Astrocyte of the cerebellum (primary cell): ENCODE measurements at regions not wholly inside any gene's neighbourhood (a gene's known extent, or its start where the extent isn't known, plus 50 kb on each side); places are given as distances from the start of the nearest gene placed in this dataset.
"Not testable (repeated sequence)": the region's sequence is repeated elsewhere in the genome, so short reads cannot be mapped to it uniquely, and the experiment has no call there.

Experiments used
- DNase-seq: peaks from one replicate; pipeline ENCODE4 v3.0.0-alpha.2; 2011; ENCODE audit warnings: low read depth
- H3K4me3 ChIP-seq: 2 replicates; pipeline ENCODE4 v1.5.1; 2011; ENCODE audit warnings: mild to moderate bottlenecking, low read depth, low read length, moderate library complexity
- in situ Hi-C: cut with HindIII; loops from 2 replicates; pipeline ENCODE4 v1.10.0; 2017; ENCODE audit warnings: low sequenced_read_pairs
- TF ChIP-seq, protein P1 (sequence below): IDR thresholded peaks from 2 replicates; pipeline ENCODE4 v1.5.1; 2012; ENCODE audit warnings: low read length, low read depth, moderate library complexity, mild to moderate bottlenecking; ENCODE audit errors: missing control alignments

DNA sequence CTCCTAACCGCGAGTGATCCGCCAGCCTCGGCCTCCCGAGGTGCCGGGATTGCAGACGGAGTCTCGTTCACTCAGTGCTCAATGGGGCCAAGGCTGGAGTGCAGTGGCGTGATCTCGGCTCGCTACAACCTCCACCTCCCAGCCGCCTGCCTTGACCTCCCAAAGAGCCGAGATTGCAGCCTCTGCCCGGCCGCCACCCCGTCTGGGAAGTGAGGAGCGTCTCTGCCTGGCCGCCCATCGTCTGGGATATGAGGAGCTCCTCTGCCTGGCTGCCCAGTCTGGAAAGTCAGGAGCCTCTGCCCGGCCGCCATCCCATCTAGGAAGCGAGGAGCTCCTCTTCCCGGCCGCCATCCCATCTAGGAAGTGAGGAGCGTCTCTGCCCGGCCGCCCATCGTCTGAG lies 58.8 kb upstream of the ANKRD30BL start:
- DNase-seq, in situ Hi-C loops, H3K4me3 ChIP-seq: not testable (repeated sequence)

DNA sequence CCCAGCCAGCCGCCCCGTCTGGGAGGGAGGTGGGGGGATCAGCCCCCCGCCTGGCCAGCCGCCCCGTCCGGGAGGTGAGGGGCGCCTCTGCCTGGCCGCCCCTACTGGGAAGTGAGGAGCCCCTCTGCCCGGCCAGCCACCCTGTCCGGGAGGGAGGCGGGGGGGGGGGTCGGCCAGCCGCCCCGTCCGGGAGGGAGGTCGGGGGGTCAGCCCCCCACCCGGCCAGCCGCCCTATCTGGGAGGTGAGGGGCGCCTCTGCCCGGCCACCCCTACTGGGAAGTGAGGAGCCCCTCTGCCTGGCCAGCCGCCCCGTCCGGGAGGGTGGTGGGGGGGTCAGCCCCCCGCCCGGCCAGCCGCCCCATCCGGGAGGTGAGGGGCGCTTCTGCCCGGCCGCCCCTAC lies 60.1 kb upstream of the ANKRD30BL start:
- DNase-seq, H3K4me3 ChIP-seq, in situ Hi-C loops: not testable (repeated sequence)

DNA sequence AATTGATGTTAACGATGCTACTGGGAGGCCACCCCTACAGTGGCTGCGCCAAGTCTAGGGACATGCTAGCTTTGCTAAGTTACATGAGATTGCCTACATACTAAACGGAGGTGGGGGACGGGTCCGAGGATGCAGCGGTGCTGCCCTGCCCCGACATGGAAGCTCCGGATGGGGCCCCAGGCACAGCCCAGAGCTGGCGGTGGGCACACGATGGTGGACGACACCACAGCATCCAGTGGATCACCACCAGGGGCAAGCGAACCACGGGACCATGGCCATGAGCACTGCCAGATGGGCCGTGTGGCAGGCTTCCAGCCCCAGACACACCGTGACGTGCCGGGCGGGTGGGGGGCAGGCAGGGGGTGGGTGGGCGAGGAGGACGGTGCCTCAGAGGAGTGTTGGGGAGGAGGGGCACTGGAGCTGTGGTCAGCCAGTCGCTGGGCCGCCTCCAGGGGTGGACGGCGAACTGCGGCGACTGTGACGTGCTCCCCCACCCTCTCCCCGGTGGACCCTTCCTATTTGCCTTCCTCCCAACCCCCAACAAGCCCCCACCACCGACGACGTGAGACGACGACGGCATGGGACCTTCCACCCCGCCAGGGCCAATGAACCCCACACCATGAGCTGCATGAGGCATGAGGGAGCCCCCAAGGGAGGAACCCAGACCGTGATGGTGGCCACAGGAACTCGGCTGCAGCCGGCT lies 90.6 kb upstream of the ANKRD30BL start:
- no peak overlapping the region for H3K4me3 ChIP-seq
- DNase-seq = no peak
- in situ Hi-C loops = no loop called here
- TF ChIP-seq, protein P1, sequence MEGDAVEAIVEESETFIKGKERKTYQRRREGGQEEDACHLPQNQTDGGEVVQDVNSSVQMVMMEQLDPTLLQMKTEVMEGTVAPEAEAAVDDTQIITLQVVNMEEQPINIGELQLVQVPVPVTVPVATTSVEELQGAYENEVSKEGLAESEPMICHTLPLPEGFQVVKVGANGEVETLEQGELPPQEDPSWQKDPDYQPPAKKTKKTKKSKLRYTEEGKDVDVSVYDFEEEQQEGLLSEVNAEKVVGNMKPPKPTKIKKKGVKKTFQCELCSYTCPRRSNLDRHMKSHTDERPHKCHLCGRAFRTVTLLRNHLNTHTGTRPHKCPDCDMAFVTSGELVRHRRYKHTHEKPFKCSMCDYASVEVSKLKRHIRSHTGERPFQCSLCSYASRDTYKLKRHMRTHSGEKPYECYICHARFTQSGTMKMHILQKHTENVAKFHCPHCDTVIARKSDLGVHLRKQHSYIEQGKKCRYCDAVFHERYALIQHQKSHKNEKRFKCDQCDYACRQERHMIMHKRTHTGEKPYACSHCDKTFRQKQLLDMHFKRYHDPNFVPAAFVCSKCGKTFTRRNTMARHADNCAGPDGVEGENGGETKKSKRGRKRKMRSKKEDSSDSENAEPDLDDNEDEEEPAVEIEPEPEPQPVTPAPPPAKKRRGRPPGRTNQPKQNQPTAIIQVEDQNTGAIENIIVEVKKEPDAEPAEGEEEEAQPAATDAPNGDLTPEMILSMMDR = no peak

DNA sequence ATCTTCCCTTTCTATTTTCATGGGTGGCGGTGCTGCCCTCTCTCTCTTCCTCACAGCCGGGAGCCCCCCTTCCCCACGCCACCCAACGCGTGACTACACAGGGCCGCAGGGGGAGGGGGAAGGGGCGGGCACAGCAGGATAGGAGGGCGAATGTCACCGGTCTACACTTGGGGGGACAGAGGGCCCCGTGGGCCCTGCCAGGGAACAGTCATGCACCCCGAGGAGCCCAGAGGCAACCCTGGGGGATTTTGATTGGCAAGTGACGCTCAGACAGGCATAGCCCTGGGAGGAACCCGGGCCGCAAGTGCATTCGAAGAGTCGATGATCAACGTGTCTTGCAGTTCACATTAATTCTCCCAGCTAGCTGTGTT lies 91.1 kb upstream of the ANKRD30BL start:
- DNase-seq = no peak
- in situ Hi-C loops = no loop called here
- H3K4me3 ChIP-seq = no peak overlapping the region
- TF ChIP-seq, protein P1 = no peak

DNA sequence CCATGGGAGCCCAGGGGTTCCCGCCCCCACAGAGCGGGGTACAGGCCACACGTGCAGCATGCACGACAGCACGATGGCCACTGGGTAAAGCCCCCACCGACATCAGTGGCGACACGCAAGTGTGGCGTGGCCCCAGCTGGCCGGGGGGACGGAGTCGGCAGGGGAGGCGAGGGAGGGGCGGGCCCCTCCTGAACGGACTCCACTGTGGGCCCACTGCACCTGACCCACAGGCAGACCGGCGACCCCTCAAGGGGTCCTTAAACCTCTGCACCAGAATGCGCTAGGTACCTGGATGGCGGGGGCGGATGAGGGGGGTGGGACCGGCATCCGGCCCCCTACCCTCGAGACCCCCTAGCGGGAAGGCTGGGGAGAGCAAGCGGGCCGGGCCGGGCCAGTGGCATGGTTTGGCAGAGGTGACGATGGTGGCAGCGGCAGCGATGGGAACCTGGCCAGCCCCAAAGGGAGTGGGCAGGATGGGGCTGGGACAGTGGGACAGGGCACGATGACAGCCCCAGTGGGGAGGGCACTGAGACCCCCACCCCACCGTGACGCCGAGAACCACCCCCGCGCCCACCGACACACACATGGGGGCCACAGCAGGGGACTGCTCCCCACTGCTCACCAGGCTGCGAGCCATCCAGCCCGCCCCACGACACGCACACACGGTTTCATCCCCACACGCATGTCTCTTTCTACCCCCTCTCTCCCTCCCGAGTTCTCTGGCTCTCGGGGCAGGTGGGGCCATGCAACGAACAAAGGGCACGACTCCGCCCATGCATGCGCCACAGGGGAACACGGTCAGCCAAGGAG lies 91.9 kb upstream of the ANKRD30BL start:
- no peak overlapping the region for H3K4me3 ChIP-seq
- TF ChIP-seq, protein P1 = no peak
- DNase-seq = no peak
- in situ Hi-C loops = no loop called here

DNA sequence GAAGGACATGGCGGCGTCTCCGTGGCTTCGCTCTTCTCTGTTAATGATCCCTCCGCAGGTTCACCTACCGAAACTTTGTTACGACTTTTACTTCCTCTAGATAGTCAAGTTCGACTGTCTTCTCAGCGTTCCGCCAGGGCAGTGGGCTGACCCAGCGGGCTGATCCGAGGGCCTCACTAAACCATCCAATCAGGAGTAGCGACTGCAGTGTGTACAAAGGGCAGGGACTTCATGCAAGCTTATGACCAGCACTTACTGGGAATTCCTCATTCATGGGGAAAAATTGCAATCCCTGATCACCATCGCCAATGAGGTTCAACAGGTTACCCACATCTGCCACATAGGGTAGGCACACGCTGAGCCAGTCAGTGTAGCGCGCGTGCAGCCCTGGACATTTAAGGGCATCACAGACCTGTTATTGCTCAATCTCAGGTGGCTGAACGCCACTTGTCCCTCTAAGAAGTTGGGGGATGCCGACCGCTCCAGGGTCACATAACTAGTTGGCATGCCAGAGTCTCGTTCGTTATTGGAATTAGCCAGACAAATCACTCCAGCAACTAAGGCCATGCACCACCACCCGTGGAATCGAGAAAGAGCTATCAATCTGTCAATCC lies 92.7 kb upstream of the ANKRD30BL start:
- in situ Hi-C loops, DNase-seq, H3K4me3 ChIP-seq: not testable (repeated sequence)

DNA sequence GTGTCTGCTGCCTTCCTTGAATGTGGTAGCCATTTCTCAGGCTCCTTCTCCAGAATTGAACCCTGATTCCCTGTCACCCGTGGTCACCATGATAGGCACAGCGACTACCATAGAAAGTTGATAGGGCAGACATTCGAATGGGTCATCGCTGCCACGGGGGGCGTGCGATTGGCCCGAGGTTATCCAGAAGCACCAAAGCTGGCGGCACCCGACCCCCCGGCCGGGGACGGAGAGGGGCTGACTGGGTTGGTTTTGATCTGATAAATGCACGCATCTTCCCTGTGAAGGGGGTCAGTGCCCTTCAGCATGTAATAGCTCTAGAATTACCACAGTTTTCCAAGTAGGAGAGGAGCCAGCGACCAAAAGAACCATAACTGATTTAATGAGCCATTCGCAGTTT lies 94.0 kb upstream of the ANKRD30BL start:
- in situ Hi-C loops = no loop called here
- DNase-seq = no peak
- no peak overlapping the region for H3K4me3 ChIP-seq
- TF ChIP-seq, protein P1 = no peak
